H1 (cell line): ENCODE measurements at regions not wholly inside any gene's neighbourhood (a gene's known extent, or its start where the extent isn't known, plus 50 kb on each side); places are given as distances from the start of the nearest gene placed in this dataset.
A peak's percentile ranks its signal among the peaks of the same experiment; 100 is the strongest.

Experiments used
- CTCF ChIA-PET: fragments of 300-600 bp; sonication (Branson Sonifier 250); formaldehyde crosslinking; loops from one replicate; lab custom pipeline; 2021; ENCODE audit not compliant: partially characterized antibody; lab: Charles Lee
- POLR2A ChIA-PET: fragments of 300-600 bp; sonication (Branson Sonifier 250); formaldehyde crosslinking; loops from one replicate; lab custom pipeline; 2021; ENCODE audit warnings: inconsistent platforms; ENCODE audit not compliant: partially characterized antibody; lab: Charles Lee
- DNase-seq, 2 experiments: peaks; one replicate each; pipeline versions ENCODE4 v3.0.0 to v3.0.0-alpha.2; 2010 to 2022; ENCODE audit warnings: low spot score in 2 of 2, low read depth in 1 of 2, mixed read lengths in 1 of 2
- FAIRE-seq: peaks from 2 replicates; lab custom pipeline; 2011; peaks lifted over from hg19 to GRCh38; lab: Jason Lieb, UNC
- H2AFZ ChIP-seq: 2 replicates; pipeline ENCODE4 v1.8.1; 2012; ENCODE audit warnings: low read length, inconsistent platforms
- H2AK5ac ChIP-seq: 2 replicates; pipeline ENCODE4 v1.6.1; 2013; ENCODE audit warnings: low read depth, low read length
- H2BK120ac ChIP-seq: replicated peaks from 2 replicates; pipeline ENCODE3; 2013; ENCODE audit warnings: low read depth, low read length, inconsistent platforms
- H2BK12ac ChIP-seq: 2 replicates; pipeline ENCODE4 v1.6.1; 2013; ENCODE audit warnings: low read depth, low read length
- H2BK15ac ChIP-seq: 2 replicates; pipeline ENCODE4 v1.6.1; 2013; ENCODE audit warnings: low read length
- H2BK20ac ChIP-seq: 2 replicates; pipeline ENCODE4 v1.6.1; 2013; ENCODE audit warnings: low read length
- H2BK5ac ChIP-seq: 2 replicates; pipeline ENCODE4 v1.6.1; 2013; ENCODE audit warnings: low read depth, low read length
- H3K14ac ChIP-seq: 2 replicates; pipeline ENCODE4 v1.6.1; 2013; ENCODE audit warnings: inconsistent platforms; ENCODE audit not compliant: insufficient read length
- H3K18ac ChIP-seq: 2 replicates; pipeline ENCODE4 v1.6.1; 2013; ENCODE audit warnings: low read length; ENCODE audit errors: extremely low read depth
- H3K23ac ChIP-seq: 2 replicates; pipeline ENCODE4 v1.6.1; 2013; ENCODE audit warnings: inconsistent platforms; ENCODE audit not compliant: insufficient read length
- H3K23me2 ChIP-seq: 2 replicates; pipeline ENCODE4 v1.6.1; 2013; ENCODE audit warnings: low read depth, low read length
- H3K27ac ChIP-seq: 2 replicates; pipeline ENCODE4 v1.6.1; 2011; ENCODE audit warnings: low read depth, low read length, inconsistent platforms
- H3K27me3 ChIP-seq, 4 experiments: replicated peaks in 1 of 4; 1 replicate in 1 of 4; 2 replicates in 3 of 4; pipeline versions ENCODE4 v1.6.1 to v1.8.1; 2011 to 2013; ENCODE audit warnings: low read length in 3 of 4, mild to moderate bottlenecking in 3 of 4, inconsistent platforms in 2 of 4, mixed read lengths in 2 of 4, moderate library complexity in 1 of 4; ENCODE audit not compliant: control insufficient read depth in 3 of 4, insufficient read depth in 3 of 4; ENCODE audit errors: extremely low read depth in 1 of 4
- H3K36me3 ChIP-seq, 4 experiments: 2 replicates each; pipeline versions ENCODE4 v1.6.1 to v1.8.1; 2011 to 2013; ENCODE audit warnings: mild to moderate bottlenecking in 4 of 4, low read length in 3 of 4, moderate library complexity in 2 of 4, control low read depth in 1 of 4, inconsistent platforms in 1 of 4; ENCODE audit not compliant: insufficient read depth in 4 of 4, control insufficient read depth in 2 of 4
- H3K4ac ChIP-seq: replicated peaks from 2 replicates; pipeline ENCODE3; 2013; ENCODE audit warnings: low read length, low read depth, mixed read lengths, inconsistent platforms; ENCODE audit not compliant: insufficient read length
- H3K4me1 ChIP-seq, 4 experiments: replicated peaks in 1 of 4; 1 replicate in 1 of 4; 2 replicates in 3 of 4; pipeline versions ENCODE4 v1.6.1 to v1.8.1; 2011 to 2013; ENCODE audit warnings: low read length in 3 of 4, inconsistent platforms in 2 of 4, mixed read lengths in 1 of 4; ENCODE audit not compliant: insufficient read depth in 4 of 4, control insufficient read depth in 3 of 4
- H3K4me2 ChIP-seq, 2 experiments: 2 replicates each; pipeline versions ENCODE4 v1.6.1 to v1.8.1; 2011 to 2013; ENCODE audit warnings: low read depth in 2 of 2, low read length in 2 of 2, control low read depth in 1 of 2, inconsistent platforms in 1 of 2, mild to moderate bottlenecking in 1 of 2; ENCODE audit not compliant: insufficient read depth in 1 of 2
- H3K4me3 ChIP-seq, 4 experiments: fragments of 200-600, 300-600 bp in 1 of 4; sonication (generic), shearing (Covaris generic), sonication (Bioruptor Twin) in 1 of 4; 2 replicates each; pipeline versions ENCODE4 v1.5.1 to v1.8.1; 2011 to 2016; ENCODE audit warnings: low read length in 4 of 4, low read depth in 3 of 4, control low read depth in 2 of 4, inconsistent platforms in 2 of 4, mild to moderate bottlenecking in 2 of 4, mixed read lengths in 1 of 4, moderate library complexity in 1 of 4; ENCODE audit not compliant: insufficient read depth in 2 of 4; ENCODE audit errors: extremely low read depth in 1 of 4
- H3K56ac ChIP-seq: replicated peaks from 2 replicates; pipeline ENCODE3; 2013; ENCODE audit warnings: low read depth, mild to moderate bottlenecking, mixed read lengths, low read length, inconsistent platforms; ENCODE audit not compliant: insufficient read length
- H3K79me1 ChIP-seq: 2 replicates; pipeline ENCODE4 v1.6.1; 2013; ENCODE audit warnings: low read depth, low read length, control low read depth
- H3K79me2 ChIP-seq, 2 experiments: 2 replicates each; pipeline versions ENCODE4 v1.6.1 to v1.8.1; 2012 to 2013; ENCODE audit warnings: low read length in 2 of 2, mild to moderate bottlenecking in 2 of 2, inconsistent platforms in 1 of 2; ENCODE audit not compliant: insufficient read depth in 2 of 2, control insufficient read depth in 1 of 2
- H3K9ac ChIP-seq, 4 experiments: replicated peaks in 1 of 4; 1 replicate in 1 of 4; 2 replicates in 3 of 4; pipeline versions ENCODE4 v1.6.1 to v1.8.1; 2011 to 2013; ENCODE audit warnings: low read depth in 3 of 4, low read length in 3 of 4, control low read depth in 2 of 4, mild to moderate bottlenecking in 2 of 4, moderate library complexity in 2 of 4, inconsistent platforms in 1 of 4; ENCODE audit errors: extremely low read depth in 1 of 4
- H3K9me3 ChIP-seq, 2 experiments: 2 replicates each; pipeline versions ENCODE4 v1.6.1 to v1.8.1; 2012 to 2013; ENCODE audit warnings: mild to moderate bottlenecking in 2 of 2, moderate library complexity in 2 of 2, control low read depth in 1 of 2, inconsistent platforms in 1 of 2, low read depth in 1 of 2, low read length in 1 of 2, mixed read lengths in 1 of 2; ENCODE audit not compliant: insufficient read depth in 2 of 2
- H4K20me1 ChIP-seq, 2 experiments: replicated peaks in 1 of 2; 2 replicates each; pipeline versions ENCODE3 to v1.8.1; 2011 to 2013; ENCODE audit warnings: inconsistent platforms in 2 of 2, low read length in 2 of 2, mild to moderate bottlenecking in 1 of 2; ENCODE audit not compliant: insufficient read depth in 2 of 2, control insufficient read depth in 1 of 2
- H4K5ac ChIP-seq: 2 replicates; pipeline ENCODE4 v1.6.1; 2013; ENCODE audit warnings: low read length, low read depth, mixed read lengths, inconsistent platforms; ENCODE audit not compliant: insufficient read length
- H4K8ac ChIP-seq: 2 replicates; pipeline ENCODE4 v1.8.0; 2013; ENCODE audit warnings: mild to moderate bottlenecking, moderate library complexity, low read length, inconsistent platforms; ENCODE audit not compliant: insufficient read depth; ENCODE audit errors: extremely low read depth
- H4K91ac ChIP-seq: replicated peaks from 2 replicates; pipeline ENCODE3; 2013; ENCODE audit warnings: low read length, mixed read lengths, inconsistent platforms; ENCODE audit not compliant: insufficient read length
- BCL11A ChIP-seq, 2 experiments: IDR thresholded peaks; one replicate each; pipeline ENCODE4 v1.6.1; 2011; ENCODE audit warnings: low read depth in 2 of 2, low read length in 2 of 2, mild to moderate bottlenecking in 2 of 2
- FOSL1 ChIP-seq: IDR thresholded peaks from 2 replicates; pipeline ENCODE4 v1.6.1; 2011; ENCODE audit warnings: mild to moderate bottlenecking, low read depth, low read length, moderate library complexity; ENCODE audit not compliant: insufficient read depth
- POLR2AphosphoS5 ChIP-seq: IDR thresholded peaks from 2 replicates; pipeline ENCODE4 v1.6.1; 2011; ENCODE audit warnings: low read depth, low read length
- SP1 ChIP-seq: IDR thresholded peaks from 2 replicates; pipeline ENCODE4 v1.6.1; 2011; ENCODE audit warnings: low read depth, low read length
- SRF ChIP-seq: IDR thresholded peaks from 2 replicates; pipeline ENCODE4 v1.6.1; 2011; ENCODE audit warnings: mild to moderate bottlenecking, low read depth, low read length, moderate library complexity
- SUZ12 ChIP-seq: fragments of 200-600 bp; sonication (generic); IDR thresholded peaks from 2 replicates; pipeline ENCODE4 v1.6.1; 2012; ENCODE audit warnings: mild to moderate bottlenecking, inconsistent platforms, low read length, moderate library complexity, mixed read lengths
- TEAD4 ChIP-seq: IDR thresholded peaks from 2 replicates; pipeline ENCODE4 v1.6.1; 2012; ENCODE audit warnings: low read depth, low read length, inconsistent platforms, mixed read lengths
- WGBS, 2 experiments: shearing (Covaris generic) in 1 of 2; methylation state at CpG; one replicate each; pipeline versions ENCODE4 v1.1.6 to v1.1.7; 2013 to 2015; ENCODE audit warnings: low lambda C conversion rate in 2 of 2, mixed read lengths in 2 of 2, inconsistent platforms in 1 of 2, low coverage in 1 of 2, missing lambda C conversion rate in 1 of 2; ENCODE audit not compliant: insufficient replicate concordance in 2 of 2, insufficient coverage in 1 of 2, insufficient read length in 1 of 2; ENCODE audit errors: extremely low coverage in 1 of 2, missing lambda C conversion rate in 1 of 2; 5-methylcytosine and 5-hydroxymethylcytosine counted together

DNA sequence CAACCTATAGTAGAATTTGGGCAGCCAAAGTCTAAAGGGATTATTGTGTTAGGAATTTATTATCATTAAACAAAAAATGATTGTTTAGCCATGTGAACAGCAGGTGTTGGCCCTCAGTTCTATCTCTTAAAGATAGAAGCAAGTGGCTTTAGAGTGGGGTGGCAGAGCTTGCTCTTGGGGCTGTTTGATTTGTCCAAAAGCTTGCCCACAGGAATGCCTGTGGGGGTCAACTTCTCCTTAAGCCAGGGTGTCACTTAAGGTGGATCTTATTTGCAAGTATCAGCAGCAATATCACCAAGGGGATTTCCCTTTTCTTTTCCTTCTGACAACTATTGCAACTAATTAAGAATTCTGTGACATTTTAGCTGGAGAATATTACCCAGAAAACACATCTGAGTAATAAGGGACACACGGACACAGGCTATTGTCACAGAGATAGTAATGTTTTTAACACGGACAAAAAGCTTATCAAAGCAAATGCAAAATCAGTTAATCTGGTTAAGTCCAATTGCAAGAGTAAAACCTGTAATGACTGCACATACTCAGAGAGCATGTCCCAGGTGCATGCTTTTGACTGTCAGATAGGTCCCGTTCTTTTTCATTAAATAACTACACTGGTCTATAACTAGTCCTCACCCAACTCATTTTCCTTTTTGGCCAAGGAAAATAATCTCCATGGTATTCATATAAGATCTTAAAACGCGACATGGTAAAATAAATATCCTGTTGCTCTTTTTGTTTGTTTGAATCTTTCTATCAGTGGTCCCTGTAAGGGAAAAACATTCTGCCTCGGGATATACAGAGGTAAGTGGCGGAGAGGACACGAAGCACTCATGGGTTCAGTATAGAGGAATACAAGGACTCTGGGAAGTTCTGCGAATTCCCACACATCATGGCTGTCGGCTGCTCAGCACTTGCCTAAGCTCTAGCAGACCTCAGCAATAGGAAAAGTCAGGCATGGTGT lies 172.1 kb upstream of the RFC3 start:
- Histone ChIP-seq H3K9ac (no peak overlapping the region), H2BK12ac (no peak overlapping the region), H4K20me1 (no peaks in the 10 kb centered on the region), H3K4me2 (no peak overlapping the region), H3K79me2 (no peaks in the 10 kb centered on the region), H4K8ac (no peak overlapping the region), H3K4ac (no peak overlapping the region), H2AFZ (0 out of 2 replicates have a peak overlapping the region, but pooled peaks have one; percentile 7), H2BK20ac (no peak overlapping the region), H3K14ac (no peak overlapping the region), H3K4me1 (peaks cover 0 to 5% (median 4%) of the 10 kb centered on the region in 4 experiments; a peak in 4 of 7 replicates), H3K23me2 (no peaks in the 10 kb centered on the region), H2BK5ac (no peak overlapping the region), H3K79me1 (no peaks in the 10 kb centered on the region), H3K9me3 (no peaks in the 10 kb centered on the region), H2BK120ac (no peak overlapping the region), H3K4me3 (no peak overlapping the region), H3K18ac (no peak overlapping the region), H3K36me3 (no peaks in the 10 kb centered on the region), H4K5ac (no peak overlapping the region), H2AK5ac (no peak overlapping the region), H4K91ac (no peak overlapping the region), H3K23ac (no peak overlapping the region), H2BK15ac (no peak overlapping the region), H3K56ac (no peak overlapping the region), H3K27me3 (no peaks in the 10 kb centered on the region), H3K27ac (no peak overlapping the region)
- ChIA-PET CTCF (interaction anchor here (0.6 to 0.8 kb wide), 3 partner anchors 19 to 86 kb away, joined by 3 read pairs; no protein-coding TSS in a partner anchor), POLR2A (no interaction called here)
- WGBS, 2 experiments: 93% methylated on average over 10 of the region's 10 CpGs; no CpG with 5 or more reads in 1 of the 2 experiments
- DNase-seq (no peak), FAIRE-seq (no peak)
- TF ChIP-seq TEAD4 (no peak), SP1 (no peak), SUZ12 (no peak), BCL11A (IDR thresholded peaks at IDR 0.05; ENCODE audit: low read depth in 2 of 2, low read length in 2 of 2) (no peak), POLR2AphosphoS5 (no peak), SRF (no peak), FOSL1 (no peak)
